Mesenchymal stem cell (in vitro differentiated cells and primary cell): ENCODE measurements at regions not wholly inside any gene's neighbourhood (a gene's known extent, or its start where the extent isn't known, plus 50 kb on each side); places are given as distances from the start of the nearest gene placed in this dataset.

ENCODE experiments used
- DNase-seq: peaks from one replicate; pipeline ENCODE4 v3.0.0-alpha.2; 2013
- H2AFZ ChIP-seq: one replicate; pipeline ENCODE4 v1.6.1; 2013; ENCODE audit warnings: low read depth, mild to moderate bottlenecking, control low read depth, inconsistent platforms, low read length, moderate library complexity
- H2AK5ac ChIP-seq: 2 replicates; pipeline ENCODE4 v1.6.1; 2013; ENCODE audit warnings: low read length, moderate library complexity, mild to moderate bottlenecking, inconsistent platforms; ENCODE audit not compliant: severe bottlenecking
- H2BK120ac ChIP-seq: one replicate; pipeline ENCODE4 v1.6.1; 2013; ENCODE audit warnings: low read depth, mild to moderate bottlenecking, inconsistent platforms, low read length, moderate library complexity
- H2BK12ac ChIP-seq, 2 experiments: one replicate each; pipeline ENCODE4 v1.6.1; 2013; ENCODE audit warnings: inconsistent platforms in 2 of 2, low read length in 2 of 2, mild to moderate bottlenecking in 2 of 2, moderate library complexity in 2 of 2, control low read depth in 1 of 2
- H2BK15ac ChIP-seq: one replicate; pipeline ENCODE4 v1.6.1; 2013; ENCODE audit warnings: mild to moderate bottlenecking, low read depth, inconsistent platforms; ENCODE audit not compliant: poor library complexity, severe bottlenecking
- H2BK5ac ChIP-seq: 2 replicates; pipeline ENCODE4 v1.6.1; 2013; ENCODE audit warnings: low read depth, mild to moderate bottlenecking, low read length, control low read depth, inconsistent platforms; ENCODE audit not compliant: poor library complexity, severe bottlenecking
- H3K14ac ChIP-seq, 2 experiments: one replicate each; pipeline ENCODE4 v1.6.1; 2013; ENCODE audit warnings: inconsistent platforms in 2 of 2, low read length in 2 of 2, control low read depth in 1 of 2, mild to moderate bottlenecking in 1 of 2, moderate library complexity in 1 of 2
- H3K18ac ChIP-seq, 2 experiments: one replicate each; pipeline ENCODE4 v1.6.1; 2013; ENCODE audit warnings: inconsistent platforms in 2 of 2, low read length in 2 of 2, control low read depth in 1 of 2, low read depth in 1 of 2, mild to moderate bottlenecking in 1 of 2
- H3K23ac ChIP-seq, 2 experiments: one replicate each; pipeline ENCODE4 v1.6.1; 2013; ENCODE audit warnings: inconsistent platforms in 2 of 2, low read length in 2 of 2, mild to moderate bottlenecking in 2 of 2, moderate library complexity in 2 of 2, control low read depth in 1 of 2
- H3K27ac ChIP-seq: 2 replicates; pipeline ENCODE4 v1.5.1; 2013; ENCODE audit warnings: mild to moderate bottlenecking, moderate library complexity, low read length, control low read depth, inconsistent platforms; ENCODE audit not compliant: poor library complexity, severe bottlenecking
- H3K27me3 ChIP-seq, 2 experiments: 2 replicates each; pipeline versions ENCODE4 v1.6.1 to v1.7.0; 2013; ENCODE audit warnings: low read length in 2 of 2, mild to moderate bottlenecking in 2 of 2, moderate library complexity in 2 of 2, control low read depth in 1 of 2, inconsistent platforms in 1 of 2; ENCODE audit not compliant: control insufficient read depth in 1 of 2, insufficient read depth in 1 of 2
- H3K36me3 ChIP-seq, 2 experiments: 2 replicates each; pipeline versions ENCODE4 v1.6.1 to v1.7.0; 2013; ENCODE audit warnings: low read length in 2 of 2, control low read depth in 1 of 2, inconsistent platforms in 1 of 2, low read depth in 1 of 2, mild to moderate bottlenecking in 1 of 2; ENCODE audit not compliant: insufficient read depth in 2 of 2, control insufficient read depth in 1 of 2
- H3K4ac ChIP-seq, 2 experiments: one replicate each; pipeline ENCODE4 v1.6.1; 2013; ENCODE audit warnings: inconsistent platforms in 2 of 2, low read length in 2 of 2, mild to moderate bottlenecking in 2 of 2, moderate library complexity in 2 of 2, control low read depth in 1 of 2, low read depth in 1 of 2
- H3K4me1 ChIP-seq: 2 replicates; pipeline ENCODE4 v1.6.1; 2013; ENCODE audit warnings: low read depth, low read length, control low read depth; ENCODE audit not compliant: control insufficient read depth, insufficient read depth
- H3K4me2 ChIP-seq: 2 replicates; pipeline ENCODE4 v1.6.1; 2013; ENCODE audit warnings: low read length, mild to moderate bottlenecking, inconsistent platforms; ENCODE audit not compliant: poor library complexity, severe bottlenecking
- H3K4me3 ChIP-seq, 2 experiments: 2 replicates each; pipeline versions ENCODE4 v1.5.1 to v1.7.0; 2013; ENCODE audit warnings: low read length in 2 of 2, mild to moderate bottlenecking in 2 of 2, control low read depth in 1 of 2, low read depth in 1 of 2; ENCODE audit not compliant: insufficient read depth in 1 of 2
- H3K79me1 ChIP-seq: replicated peaks from 2 replicates; pipeline ENCODE4 v1.6.1; 2013; ENCODE audit warnings: mild to moderate bottlenecking, control low read depth, low read length, inconsistent platforms; ENCODE audit not compliant: poor library complexity, severe bottlenecking
- H3K9ac ChIP-seq: 2 replicates; pipeline ENCODE4 v1.7.0; 2013; ENCODE audit warnings: mild to moderate bottlenecking, low read length, moderate library complexity
- H3K9me3 ChIP-seq: 2 replicates; pipeline ENCODE4 v1.7.0; 2013; ENCODE audit warnings: mild to moderate bottlenecking, low read length; ENCODE audit not compliant: control insufficient read depth
- H4K8ac ChIP-seq: one replicate; pipeline ENCODE4 v1.6.1; 2013; ENCODE audit warnings: inconsistent platforms, mild to moderate bottlenecking, low read length, moderate library complexity
- H4K91ac ChIP-seq: one replicate; pipeline ENCODE4 v1.6.1; 2013; ENCODE audit warnings: mild to moderate bottlenecking, low read length, inconsistent platforms
- WGBS: methylation state at CpG from one replicate; pipeline ENCODE4 v1.1.7; 2013; ENCODE audit warnings: mixed read lengths; 5-methylcytosine and 5-hydroxymethylcytosine counted together

GRCh38 chr2:67725731-67726130 is 328.6 kb downstream of the ETAA1 start:
- Histone ChIP-seq H2BK120ac (no peak overlapping the region), H3K4ac (no peak overlapping the region), H2AK5ac (no peak overlapping the region), H2BK12ac (no peak overlapping the region), H3K4me1 (no peaks in the 10 kb centered on the region), H2AFZ (no peak overlapping the region), H3K27ac (no peak overlapping the region), H2BK5ac (no peak overlapping the region), H4K8ac (no peak overlapping the region), H3K27me3 (peaks cover 14 to 25% of the 10 kb centered on the region in 2 experiments), H2BK15ac (no peak overlapping the region), H3K9ac (no peak overlapping the region), H3K79me1 (no peaks in the 10 kb centered on the region), H3K9me3 (no peaks in the 10 kb centered on the region), H3K36me3 (no peaks in the 10 kb centered on the region), H3K14ac (no peak overlapping the region), H4K91ac (no peak overlapping the region), H3K23ac (no peak overlapping the region), H3K4me2 (no peak overlapping the region), H3K4me3 (no peak overlapping the region), H3K18ac (no peak overlapping the region)
- WGBS, result 0% methylated on average over 1 of the region's 1 CpG
- DNase-seq, result no peak

- no peak overlapping the region for H2BK15ac ChIP-seq
- H2BK12ac ChIP-seq, result no peak overlapping the region
- no peaks in the 10 kb centered on the region for H3K4me1 ChIP-seq
- no peak overlapping the region for H3K18ac ChIP-seq
- H3K79me1 ChIP-seq, result no peaks in the 10 kb centered on the region
- no peak overlapping the region for H4K8ac ChIP-seq
- no peak overlapping the region for H3K4ac ChIP-seq
- H2BK5ac ChIP-seq, result no peak overlapping the region
- H3K23ac ChIP-seq, result no peak overlapping the region
- no peak overlapping the region for H2AK5ac ChIP-seq
- no peak overlapping the region for H3K4me2 ChIP-seq
- H3K9ac ChIP-seq, result no peak overlapping the region
- H3K27me3 ChIP-seq, result peaks cover 14 to 26% of the 10 kb centered on the region in 2 experiments
- 98% methylated on average over 4 of the region's 4 CpGs for WGBS
- no peak for DNase-seq
- H3K4me3 ChIP-seq, result no peak overlapping the region
- H3K14ac ChIP-seq, result no peak overlapping the region
- H4K91ac ChIP-seq, result no peak overlapping the region
- H2AFZ ChIP-seq, result no peak overlapping the region
- H3K9me3 ChIP-seq, result no peaks in the 10 kb centered on the region
- no peaks in the 10 kb centered on the region for H3K36me3 ChIP-seq
- no peak overlapping the region for H3K27ac ChIP-seq
- no peak overlapping the region for H2BK120ac ChIP-seq
Measured at GRCh38 chr2:67726416-67726815, 329.3 kb downstream of the ETAA1 start.

- no peaks in the 10 kb centered on the region for H3K79me1 ChIP-seq
- no peak overlapping the region for H3K4me2 ChIP-seq
- no peak overlapping the region for H2BK12ac ChIP-seq
- H4K91ac ChIP-seq, result no peak overlapping the region
- no peak overlapping the region for H3K18ac ChIP-seq
- H3K4me1 ChIP-seq, result no peaks in the 10 kb centered on the region
- H2BK15ac ChIP-seq, result no peak overlapping the region
- no peak overlapping the region for H3K23ac ChIP-seq
- no peak overlapping the region for H2AFZ ChIP-seq
- no peak overlapping the region for H3K14ac ChIP-seq
- H2BK120ac ChIP-seq, result no peak overlapping the region
- peaks cover 14 to 26% of the 10 kb centered on the region in 2 experiments for H3K27me3 ChIP-seq
- no peak overlapping the region for H4K8ac ChIP-seq
- DNase-seq, result no peak
- no peaks in the 10 kb centered on the region for H3K9me3 ChIP-seq
- no peak overlapping the region for H3K9ac ChIP-seq
- H2AK5ac ChIP-seq, result no peak overlapping the region
- no peak overlapping the region for H3K4ac ChIP-seq
- H3K27ac ChIP-seq, result no peak overlapping the region
- no peak overlapping the region for H2BK5ac ChIP-seq
- whole genome bisulfite sequencing, result 93% methylated on average over 7 of the region's 9 CpGs
- no peaks in the 10 kb centered on the region for H3K36me3 ChIP-seq
- H3K4me3 ChIP-seq, result no peak overlapping the region
Measured at GRCh38 chr2:67727131-67727530, 330.0 kb downstream of the ETAA1 start.

GRCh38 chr2:67727623-67728022 is 330.5 kb downstream of the ETAA1 start:
- no peak overlapping the region for H3K18ac ChIP-seq
- H3K27me3 ChIP-seq, result peaks cover 14 to 26% of the 10 kb centered on the region in 2 experiments
- no peak overlapping the region for H3K4me2 ChIP-seq
- no peak overlapping the region for H2AFZ ChIP-seq
- H3K23ac ChIP-seq, result no peak overlapping the region
- no peak overlapping the region for H3K4ac ChIP-seq
- no peak overlapping the region for H3K27ac ChIP-seq
- no peak overlapping the region for H2BK15ac ChIP-seq
- H3K4me1 ChIP-seq, result no peaks in the 10 kb centered on the region
- H3K4me3 ChIP-seq, result no peak overlapping the region
- H3K9ac ChIP-seq, result no peak overlapping the region
- 90% methylated on average over 3 of the region's 4 CpGs for WGBS
- H4K8ac ChIP-seq, result no peak overlapping the region
- no peaks in the 10 kb centered on the region for H3K36me3 ChIP-seq
- H3K79me1 ChIP-seq, result no peaks in the 10 kb centered on the region
- H2BK120ac ChIP-seq, result no peak overlapping the region
- DNase-seq, result no peak
- no peak overlapping the region for H4K91ac ChIP-seq
- no peak overlapping the region for H2AK5ac ChIP-seq
- H3K9me3 ChIP-seq, result no peaks in the 10 kb centered on the region
- H2BK5ac ChIP-seq, result no peak overlapping the region
- no peak overlapping the region for H2BK12ac ChIP-seq
- H3K14ac ChIP-seq, result no peak overlapping the region
